HUDEP-2 (cell line): ENCODE measurements at regions not wholly inside any gene's neighbourhood (a gene's known extent, or its start where the extent isn't known, plus 50 kb on each side); places are given as distances from the start of the nearest gene placed in this dataset.

Experiments
- DNase-seq, 76 experiments: peaks; one replicate each; lab custom pipeline; 2025; ENCODE audit not compliant: unreplicated experiment in 76 of 76; lab: John Stamatoyannopoulos, UW

GRCh38 chr6:147022041-147022440 lies 182.2 kb upstream of the STXBP5 start:
- no peak for DNase-seq

- no peak for DNase-seq
Observed at GRCh38 chr6:147023148-147023547, 181.1 kb upstream of the STXBP5 start.

GRCh38 chr6:147023581-147023980 lies 180.6 kb upstream of the STXBP5 start:
- no peak for DNase-seq

GRCh38 chr6:147029923-147030322 lies 174.3 kb upstream of the STXBP5 start:
- DNase-seq: no peak

GRCh38 chr6:147033267-147033666 lies 170.9 kb upstream of the STXBP5 start:
- no peak for DNase-seq

- no peak for DNase-seq
Observed at GRCh38 chr6:147035886-147036285, 168.3 kb upstream of the STXBP5 start.

GRCh38 chr6:147037881-147038280 lies 166.3 kb upstream of the STXBP5 start:
- no peak for DNase-seq

GRCh38 chr6:147040121-147040910 lies 163.9 kb upstream of the STXBP5 start:
- DNase-seq: no peak

GRCh38 chr6:147042679-147043078 lies 161.5 kb upstream of the STXBP5 start:
- no peak for DNase-seq

GRCh38 chr6:147043994-147044477 lies 160.2 kb upstream of the STXBP5 start:
- no peak for DNase-seq

GRCh38 chr6:147046141-147046877 lies 157.9 kb upstream of the STXBP5 start:
- no peak for DNase-seq

GRCh38 chr6:147048930-147049329 lies 155.3 kb upstream of the STXBP5 start:
- no peak for DNase-seq

GRCh38 chr6:147053311-147053921 lies 150.8 kb upstream of the STXBP5 start:
- no peak for DNase-seq

- no peak for DNase-seq
Observed at GRCh38 chr6:147054158-147054557, 150.1 kb upstream of the STXBP5 start.

- no peak for DNase-seq
Observed at GRCh38 chr6:147054871-147055270, 149.3 kb upstream of the STXBP5 start.

- DNase-seq: no peak
Observed at GRCh38 chr6:147055821-147056392, 148.3 kb upstream of the STXBP5 start.

GRCh38 chr6:147057188-147057587 lies 147.0 kb upstream of the STXBP5 start:
- DNase-seq: no peak

- no peak for DNase-seq
Observed at GRCh38 chr6:147057705-147058342, 146.4 kb upstream of the STXBP5 start.

- no peak for DNase-seq
Observed at GRCh38 chr6:147058786-147059385, 145.3 kb upstream of the STXBP5 start.

GRCh38 chr6:147060636-147061035 lies 143.6 kb upstream of the STXBP5 start:
- DNase-seq: no peak
